Glutamatergic neuron (in vitro differentiated cells): ENCODE measurements at regions not wholly inside any gene's neighbourhood (a gene's known extent, or its start where the extent isn't known, plus 50 kb on each side); places are given as distances from the start of the nearest gene placed in this dataset.

Experiments used
- DNase-seq: peaks from one replicate; pipeline ENCODE4 v3.0.0; 2022
- H3K27ac Mint-ChIP-seq: one replicate; pipeline ENCODE4 v1.8.0; 2020; ENCODE audit warnings: mild to moderate bottlenecking, mixed read lengths, inconsistent platforms; ENCODE audit not compliant: unreplicated experiment
- H3K27me3 Mint-ChIP-seq: one replicate; pipeline ENCODE4 v1.8.0; 2020; ENCODE audit warnings: mild to moderate bottlenecking, moderate library complexity, mixed read lengths, inconsistent platforms; ENCODE audit not compliant: unreplicated experiment
- H3K36me3 Mint-ChIP-seq: one replicate; pipeline ENCODE4 v1.8.0; 2020; ENCODE audit warnings: mild to moderate bottlenecking, mixed read lengths, inconsistent platforms; ENCODE audit not compliant: unreplicated experiment
- H3K4me1 Mint-ChIP-seq: one replicate; pipeline ENCODE4 v1.8.0; 2020; ENCODE audit warnings: mild to moderate bottlenecking, low read depth, mixed read lengths, inconsistent platforms; ENCODE audit not compliant: unreplicated experiment
- H3K4me3 Mint-ChIP-seq: one replicate; pipeline ENCODE4 v1.8.0; 2020; ENCODE audit warnings: mild to moderate bottlenecking, mixed read lengths, inconsistent platforms; ENCODE audit not compliant: unreplicated experiment
- H3K9me3 Mint-ChIP-seq: one replicate; pipeline ENCODE4 v1.8.0; 2020; ENCODE audit warnings: mild to moderate bottlenecking, moderate library complexity, mixed read lengths, inconsistent platforms; ENCODE audit not compliant: unreplicated experiment
- CTCF ChIP-seq: fragments of 200-600 bp; sonication (generic); IDR thresholded peaks from one replicate; pipeline ENCODE4 v1.5.0; 2021; ENCODE audit not compliant: partially characterized antibody, unreplicated experiment

- TF ChIP-seq CTCF: no peak
- Mint-ChIP-seq H3K4me1 (peaks cover 4% of the 10 kb centered on the region), H3K9me3 (no peaks in the 10 kb centered on the region), H3K27ac (no peak overlapping the region), H3K36me3 (no peaks in the 10 kb centered on the region), H3K27me3 (no peaks in the 10 kb centered on the region), H3K4me3 (no peak overlapping the region)
- no peak for DNase-seq
These were observed 54.9 kb upstream of the ATF3 start for GRCh38 chr1:212553676-212554075.

GRCh38 chr1:212554401-212554800, 54.2 kb upstream of the ATF3 start:
- DNase-seq: no peak
- peaks cover 4% of the 10 kb centered on the region for H3K4me1 Mint-ChIP-seq
- peaks cover 2% of the 10 kb centered on the region for H3K9me3 Mint-ChIP-seq
- TF ChIP-seq CTCF: no peak
- no peaks in the 10 kb centered on the region for H3K36me3 Mint-ChIP-seq
- no peak overlapping the region for H3K4me3 Mint-ChIP-seq
- H3K27me3 Mint-ChIP-seq: peaks cover 3% of the 10 kb centered on the region
- H3K27ac Mint-ChIP-seq: no peak overlapping the region

GRCh38 chr1:212555426-212555825, 53.1 kb upstream of the ATF3 start:
- TF ChIP-seq CTCF: no peak
- Mint-ChIP-seq H3K27me3 (peaks cover 5% of the 10 kb centered on the region), H3K36me3 (no peaks in the 10 kb centered on the region), H3K4me1 (peaks cover 4% of the 10 kb centered on the region), H3K27ac (no peak overlapping the region), H3K9me3 (peaks cover 2% of the 10 kb centered on the region), H3K4me3 (no peak overlapping the region)
- DNase-seq: no peak

GRCh38 chr1:212556822-212557549, 51.6 kb upstream of the ATF3 start:
- H3K9me3 Mint-ChIP-seq: peaks cover 2% of the 10 kb centered on the region
- no peaks in the 10 kb centered on the region for H3K36me3 Mint-ChIP-seq
- peaks cover 7% of the 10 kb centered on the region for H3K27me3 Mint-ChIP-seq
- H3K4me3 Mint-ChIP-seq: no peak overlapping the region
- no peak for DNase-seq
- H3K27ac Mint-ChIP-seq: no peak overlapping the region
- no peak for TF ChIP-seq CTCF
- H3K4me1 Mint-ChIP-seq: peaks cover 4% of the 10 kb centered on the region
